ENCODE measurements at regions not wholly inside any gene's neighbourhood (a gene's known extent, or its start where the extent isn't known, plus 50 kb on each side); places are given as distances from the start of the nearest gene placed in this dataset.
A peak's percentile ranks its signal among the peaks of the same experiment; 100 is the strongest.
"Not testable (repeated sequence)": the region's sequence is repeated elsewhere in the genome, so short reads cannot be mapped to it uniquely, and the experiment has no call there.

- TF ChIP-seq, protein P1, sequence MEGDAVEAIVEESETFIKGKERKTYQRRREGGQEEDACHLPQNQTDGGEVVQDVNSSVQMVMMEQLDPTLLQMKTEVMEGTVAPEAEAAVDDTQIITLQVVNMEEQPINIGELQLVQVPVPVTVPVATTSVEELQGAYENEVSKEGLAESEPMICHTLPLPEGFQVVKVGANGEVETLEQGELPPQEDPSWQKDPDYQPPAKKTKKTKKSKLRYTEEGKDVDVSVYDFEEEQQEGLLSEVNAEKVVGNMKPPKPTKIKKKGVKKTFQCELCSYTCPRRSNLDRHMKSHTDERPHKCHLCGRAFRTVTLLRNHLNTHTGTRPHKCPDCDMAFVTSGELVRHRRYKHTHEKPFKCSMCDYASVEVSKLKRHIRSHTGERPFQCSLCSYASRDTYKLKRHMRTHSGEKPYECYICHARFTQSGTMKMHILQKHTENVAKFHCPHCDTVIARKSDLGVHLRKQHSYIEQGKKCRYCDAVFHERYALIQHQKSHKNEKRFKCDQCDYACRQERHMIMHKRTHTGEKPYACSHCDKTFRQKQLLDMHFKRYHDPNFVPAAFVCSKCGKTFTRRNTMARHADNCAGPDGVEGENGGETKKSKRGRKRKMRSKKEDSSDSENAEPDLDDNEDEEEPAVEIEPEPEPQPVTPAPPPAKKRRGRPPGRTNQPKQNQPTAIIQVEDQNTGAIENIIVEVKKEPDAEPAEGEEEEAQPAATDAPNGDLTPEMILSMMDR (IDR thresholded peaks at IDR 0.05; ENCODE audit: insufficient read depth, low read length, severe bottlenecking): no peak
- no peak for DNase-seq (ENCODE audit: low read depth)
- H3K36me3 ChIP-seq (ENCODE audit: control insufficient read depth, insufficient read depth, low read length): no peaks in the 10 kb centered on the region
- no peak overlapping the region for H3K4me3 ChIP-seq (ENCODE audit: low read depth, low read length)
- peaks cover under 1% of the 10 kb centered on the region for H3K27me3 ChIP-seq (ENCODE audit: control insufficient read depth, insufficient read depth, low read length)
- no peak for FAIRE-seq
Observed at GRCh38 chr10:29375888-29376287, 87.0 kb downstream of the LYZL1 start.

DNA sequence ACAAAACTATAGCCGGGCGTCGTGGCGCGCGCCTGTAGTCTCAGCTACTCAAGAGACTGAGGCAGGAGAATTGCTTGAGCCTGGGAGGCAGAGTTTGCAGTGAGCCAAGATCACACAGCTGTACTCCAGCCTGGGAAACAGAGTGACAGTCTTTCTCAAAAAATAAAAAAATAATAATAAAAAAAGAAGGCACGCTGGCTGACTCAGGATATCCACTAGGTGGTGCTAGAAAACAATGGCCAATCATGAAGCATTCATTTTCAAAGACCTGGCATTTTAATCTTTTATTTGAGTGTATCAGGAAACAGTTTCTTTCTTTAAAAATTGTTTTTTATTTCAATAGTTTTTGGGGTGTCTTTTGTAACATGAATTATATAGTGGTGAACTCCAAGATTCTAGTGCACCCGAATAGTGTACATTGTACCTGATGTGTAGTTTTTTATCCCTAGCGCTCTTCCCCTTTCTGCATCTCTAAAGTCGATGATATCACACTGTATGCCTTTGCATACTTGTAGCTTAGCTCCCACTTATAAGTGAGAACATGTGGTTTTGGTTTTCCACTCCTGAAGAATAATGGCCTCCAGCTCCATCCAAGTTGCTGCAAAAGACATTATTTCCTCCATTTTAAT lies 88.6 kb downstream of the LYZL1 start:
- FAIRE-seq (no peak), DNase-seq (ENCODE audit: low read depth) (peak; percentile 27)
- no peaks in the 10 kb centered on the region for H3K36me3 ChIP-seq (ENCODE audit: control insufficient read depth, insufficient read depth, low read length)
- TF ChIP-seq, protein P1 (IDR thresholded peaks at IDR 0.05; ENCODE audit: insufficient read depth, low read length, severe bottlenecking): peak; percentile 71
- no peak overlapping the region for H3K4me3 ChIP-seq (ENCODE audit: low read depth, low read length)
- no peaks in the 10 kb centered on the region for H3K27me3 ChIP-seq (ENCODE audit: control insufficient read depth, insufficient read depth, low read length)

- no peak for FAIRE-seq
Observed at GRCh38 chr10:29378106-29378505, 89.2 kb downstream of the LYZL1 start.

GRCh38 chr10:29379208-29379607 lies 90.3 kb downstream of the LYZL1 start:
- no peak for FAIRE-seq
- no peaks in the 10 kb centered on the region for H3K36me3 ChIP-seq (ENCODE audit: control insufficient read depth, insufficient read depth, low read length)
- no peaks in the 10 kb centered on the region for H3K27me3 ChIP-seq (ENCODE audit: control insufficient read depth, insufficient read depth, low read length)
- no peak for DNase-seq (ENCODE audit: low read depth)
- TF ChIP-seq, protein P1 (IDR thresholded peaks at IDR 0.05; ENCODE audit: insufficient read depth, low read length, severe bottlenecking): no peak
- no peak overlapping the region for H3K4me3 ChIP-seq (ENCODE audit: low read depth, low read length)

More at GRCh38 chr10:29378106-29378505, 89.2 kb downstream of the LYZL1 start:
- H3K27me3 ChIP-seq (ENCODE audit: control insufficient read depth, insufficient read depth, low read length): no peaks in the 10 kb centered on the region
- TF ChIP-seq, protein P1 (IDR thresholded peaks at IDR 0.05; ENCODE audit: insufficient read depth, low read length, severe bottlenecking): no peak
- no peaks in the 10 kb centered on the region for H3K36me3 ChIP-seq (ENCODE audit: control insufficient read depth, insufficient read depth, low read length)
- no peak for DNase-seq (ENCODE audit: low read depth)
- H3K4me3 ChIP-seq (ENCODE audit: low read depth, low read length): no peak overlapping the region

- not testable (repeated sequence) for FAIRE-seq; H3K4me3 ChIP-seq (ENCODE audit: low read depth, low read length); H3K27me3 ChIP-seq (ENCODE audit: control insufficient read depth, insufficient read depth, low read length); DNase-seq (ENCODE audit: low read depth); H3K36me3 ChIP-seq (ENCODE audit: control insufficient read depth, insufficient read depth, low read length)
Observed at GRCh38 chr10:29379777-29380598, 91.1 kb downstream of the LYZL1 start.

- not testable (repeated sequence) for H3K36me3 ChIP-seq (ENCODE audit: control insufficient read depth, insufficient read depth, low read length); H3K27me3 ChIP-seq (ENCODE audit: control insufficient read depth, insufficient read depth, low read length); DNase-seq (ENCODE audit: low read depth); H3K4me3 ChIP-seq (ENCODE audit: low read depth, low read length)
- peak; percentile 23 for FAIRE-seq
Observed at GRCh38 chr10:29380599-29381511, 92.0 kb downstream of the LYZL1 start.
